A673 (cell line): ENCODE measurements at regions not wholly inside any gene's neighbourhood (a gene's known extent, or its start where the extent isn't known, plus 50 kb on each side); places are given as distances from the start of the nearest gene placed in this dataset.

Experiments
- BruUV-seq: library from RNA; stranded (reverse); fragments of 400-500 nt; replicated peaks from 2 replicates; lab custom pipeline; 2021; lab: Mats Ljungman, UMichigan
- CTCF ChIA-PET: fragments of 300-600 bp; sonication (Branson Sonifier 250); formaldehyde crosslinking; loops from one replicate; lab custom pipeline; 2022; ENCODE audit warnings: antibody characterized with exemption; lab: Charles Lee
- POLR2A ChIA-PET: fragments of 300-600 bp; sonication (Branson Sonifier 250); formaldehyde crosslinking; loops from one replicate; lab custom pipeline; 2022; ENCODE audit warnings: antibody characterized with exemption; ENCODE audit not compliant: low non-redundant PET; lab: Charles Lee
- DNase-seq: peaks from one replicate; pipeline ENCODE4 v3.0.0-alpha.2; 2015; ENCODE audit warnings: low spot score
- H3K27ac ChIP-seq: fragments of 200-600 bp; sonication (generic); 2 replicates; pipeline ENCODE4 v1.5.1; 2016; ENCODE audit warnings: mixed run types, low read depth, mild to moderate bottlenecking, mixed read lengths, antibody characterized with exemption, low read length; ENCODE audit not compliant: poor library complexity, severe bottlenecking
- H3K27me3 ChIP-seq: fragments of 200-600 bp; sonication (generic); replicated peaks from 2 replicates; pipeline ENCODE4 v1.6.1; 2017; ENCODE audit warnings: mixed run types, low read depth, mild to moderate bottlenecking, mixed read lengths, antibody characterized with exemption, low read length; ENCODE audit not compliant: insufficient read depth, poor library complexity
- H3K36me3 ChIP-seq: fragments of 200-600 bp; sonication (generic); 2 replicates; pipeline ENCODE4 v1.6.1; 2016; ENCODE audit warnings: mixed run types, mild to moderate bottlenecking, mixed read lengths, antibody characterized with exemption, low read length; ENCODE audit not compliant: insufficient read depth, poor library complexity, severe bottlenecking
- H3K4me1 ChIP-seq: fragments of 200-600 bp; sonication (generic); 2 replicates; pipeline ENCODE4 v1.6.1; 2017; ENCODE audit warnings: mixed run types, mild to moderate bottlenecking, mixed read lengths, antibody characterized with exemption, low read length; ENCODE audit not compliant: insufficient read depth, poor library complexity, severe bottlenecking
- H3K4me3 ChIP-seq: fragments of 200-600 bp; sonication (generic); 2 replicates; pipeline ENCODE4 v1.5.1; 2016; ENCODE audit warnings: low read depth, mixed run types, mild to moderate bottlenecking, mixed read lengths, low read length; ENCODE audit not compliant: poor library complexity, severe bottlenecking
- H3K9me3 ChIP-seq: fragments of 200-600 bp; sonication (generic); 2 replicates; pipeline ENCODE4 v1.6.1; 2016; ENCODE audit warnings: mixed run types, low read depth, mild to moderate bottlenecking, mixed read lengths, antibody characterized with exemption, low read length; ENCODE audit not compliant: poor library complexity, severe bottlenecking
- EZH2 ChIP-seq: fragments of 200-600 bp; sonication (generic); IDR thresholded peaks from 2 replicates; pipeline ENCODE4 v1.6.1; 2017; ENCODE audit warnings: borderline replicate concordance, low read depth, mild to moderate bottlenecking, mixed read lengths, antibody characterized with exemption, low read length; ENCODE audit not compliant: poor library complexity, severe bottlenecking
- intact Hi-C: fragments of 100-400 bp; cut with micrococcal nuclease; formaldehyde crosslinking; loops from one replicate; pipeline ENCODE4 v1.10.0; 2022; ENCODE audit not compliant: unreplicated experiment
- TF ChIP-seq, protein P1 (sequence below): fragments of 300-800, 200-600 bp; sonication (generic); conservative IDR thresholded peaks from 2 replicates; pipeline ENCODE4 v1.5.1; 2017; ENCODE audit warnings: low read depth, mild to moderate bottlenecking, antibody characterized with exemption, low read length, moderate library complexity, mixed read lengths

DNA sequence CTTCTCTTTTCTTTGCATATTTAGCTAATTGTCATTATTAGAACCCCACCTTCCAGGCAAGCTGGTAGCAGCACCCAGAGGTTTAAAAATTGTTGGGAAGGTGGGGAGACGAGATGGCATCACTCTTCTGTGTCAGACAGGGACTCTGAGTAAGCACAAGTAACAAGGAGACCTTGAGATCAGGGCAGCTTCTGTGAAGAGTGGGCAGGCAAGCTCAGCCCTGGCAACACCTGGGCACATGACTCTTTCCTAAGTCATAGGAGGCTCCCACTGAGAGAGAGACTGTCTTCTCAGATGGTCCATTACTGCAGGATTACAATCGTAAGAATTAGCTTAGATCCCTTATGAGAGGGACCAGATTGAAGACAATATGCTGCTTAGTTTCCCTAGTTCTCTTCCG is 183.5 kb downstream of the BRINP2 start:
- TF ChIP-seq, protein P1, sequence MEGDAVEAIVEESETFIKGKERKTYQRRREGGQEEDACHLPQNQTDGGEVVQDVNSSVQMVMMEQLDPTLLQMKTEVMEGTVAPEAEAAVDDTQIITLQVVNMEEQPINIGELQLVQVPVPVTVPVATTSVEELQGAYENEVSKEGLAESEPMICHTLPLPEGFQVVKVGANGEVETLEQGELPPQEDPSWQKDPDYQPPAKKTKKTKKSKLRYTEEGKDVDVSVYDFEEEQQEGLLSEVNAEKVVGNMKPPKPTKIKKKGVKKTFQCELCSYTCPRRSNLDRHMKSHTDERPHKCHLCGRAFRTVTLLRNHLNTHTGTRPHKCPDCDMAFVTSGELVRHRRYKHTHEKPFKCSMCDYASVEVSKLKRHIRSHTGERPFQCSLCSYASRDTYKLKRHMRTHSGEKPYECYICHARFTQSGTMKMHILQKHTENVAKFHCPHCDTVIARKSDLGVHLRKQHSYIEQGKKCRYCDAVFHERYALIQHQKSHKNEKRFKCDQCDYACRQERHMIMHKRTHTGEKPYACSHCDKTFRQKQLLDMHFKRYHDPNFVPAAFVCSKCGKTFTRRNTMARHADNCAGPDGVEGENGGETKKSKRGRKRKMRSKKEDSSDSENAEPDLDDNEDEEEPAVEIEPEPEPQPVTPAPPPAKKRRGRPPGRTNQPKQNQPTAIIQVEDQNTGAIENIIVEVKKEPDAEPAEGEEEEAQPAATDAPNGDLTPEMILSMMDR, result no peak
- TF ChIP-seq EZH2, result no peak
- ChIA-PET POLR2A (no interaction called here), CTCF (no interaction called here)
- H3K4me1 ChIP-seq, result peaks cover 10% of the 10 kb centered on the region
- no peak overlapping the region for H3K4me3 ChIP-seq
- H3K36me3 ChIP-seq, result no peaks in the 10 kb centered on the region
- intact Hi-C loops, result loop anchor here (10.0 kb wide), 1 partner anchor 591 kb away; no protein-coding TSS in a partner anchor
- H3K27me3 ChIP-seq, result no peaks in the 10 kb centered on the region
- no peak overlapping the region for H3K27ac ChIP-seq
- no peaks in the 10 kb centered on the region for H3K9me3 ChIP-seq
- DNase-seq, result no peak
- no TSS peak for BruUV-seq

DNA sequence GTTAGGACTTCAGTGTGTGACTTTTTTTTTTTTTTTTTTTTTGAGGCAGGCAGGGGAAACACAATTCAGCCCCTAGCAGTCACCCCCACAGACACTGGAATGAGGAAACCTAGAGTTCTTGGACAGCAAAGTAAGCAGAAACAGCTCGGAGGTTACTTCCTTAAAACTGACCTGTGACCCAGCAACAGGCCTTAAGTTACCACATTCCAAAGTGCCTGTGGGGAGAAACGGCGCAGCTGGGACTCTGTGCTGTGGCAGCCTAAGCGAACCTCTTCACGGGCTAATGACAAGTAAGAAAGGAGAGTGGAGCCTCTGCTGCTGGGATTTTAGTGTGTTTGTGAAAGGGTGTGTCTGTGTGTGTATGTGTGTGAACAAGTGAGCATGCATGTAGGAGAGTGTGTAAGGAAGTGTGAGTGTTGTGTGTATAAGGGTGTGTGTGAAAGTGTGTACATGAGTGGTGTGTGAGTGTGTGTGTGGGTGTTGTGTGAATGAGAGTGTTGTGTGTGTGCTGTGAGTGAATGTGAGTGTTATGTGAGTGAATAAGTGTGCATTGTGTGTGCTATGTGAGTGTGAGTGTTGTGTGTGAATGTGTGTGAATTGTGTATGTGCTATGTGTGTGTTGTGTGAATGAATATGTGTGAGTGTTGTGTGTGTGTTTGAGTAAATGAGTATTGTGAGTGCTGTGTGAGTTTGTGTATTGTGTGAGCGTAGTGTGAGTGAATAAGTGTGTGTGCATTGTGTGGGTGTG is 180.8 kb downstream of the BRINP2 start:
- no peak for DNase-seq
- H3K9me3 ChIP-seq, result no peaks in the 10 kb centered on the region
- no peaks in the 10 kb centered on the region for H3K36me3 ChIP-seq
- BruUV-seq, result no TSS peak
- intact Hi-C loops, result loop anchor here (10.0 kb wide), 1 partner anchor 593 kb away; no protein-coding TSS in a partner anchor
- TF ChIP-seq EZH2, result no peak
- TF ChIP-seq, protein P1, result no peak
- no peaks in the 10 kb centered on the region for H3K27me3 ChIP-seq
- POLR2A ChIA-PET, result no interaction called here
- no peak overlapping the region for H3K27ac ChIP-seq
- no peak overlapping the region for H3K4me3 ChIP-seq
- CTCF ChIA-PET, result no interaction called here
- no peaks in the 10 kb centered on the region for H3K4me1 ChIP-seq

DNA sequence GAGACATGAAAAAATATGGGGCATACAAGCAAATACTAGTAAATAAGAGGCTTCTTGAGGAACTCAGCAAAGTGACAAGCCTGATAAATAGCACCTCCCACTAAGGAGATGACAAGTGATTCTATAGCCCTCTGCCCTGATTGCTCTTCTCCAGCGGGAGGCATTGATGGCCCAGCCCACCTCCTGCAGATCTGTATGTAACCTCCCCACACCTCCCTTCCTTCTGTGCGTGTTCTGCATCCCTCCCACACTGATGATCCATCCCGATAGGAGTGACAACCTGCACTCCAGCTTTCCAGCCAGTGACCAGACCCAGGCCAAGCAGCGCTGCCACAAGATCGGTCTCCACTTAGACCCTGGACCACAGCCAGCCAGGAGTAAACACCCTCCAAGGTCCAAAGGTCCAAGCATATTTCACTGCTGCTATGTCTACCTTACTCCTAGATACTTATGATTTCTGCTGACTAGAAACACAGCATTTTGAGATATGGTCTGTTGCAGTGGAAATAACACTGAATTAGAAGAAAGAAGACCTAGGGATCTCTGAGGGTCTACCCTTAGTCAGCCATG is 176.1 kb downstream of the BRINP2 start:
- ChIA-PET CTCF (no interaction called here), POLR2A (no interaction called here)
- TF ChIP-seq, protein P1, result no peak
- TF ChIP-seq EZH2, result no peak
- Histone ChIP-seq H3K9me3 (no peaks in the 10 kb centered on the region), H3K27ac (no peak overlapping the region), H3K4me3 (no peak overlapping the region), H3K36me3 (no peaks in the 10 kb centered on the region), H3K27me3 (no peaks in the 10 kb centered on the region), H3K4me1 (no peaks in the 10 kb centered on the region)
- no peak for DNase-seq
- intact Hi-C loops, result no loop called here
- no TSS peak for BruUV-seq
